ENCODE measurements at regions not wholly inside any gene's neighbourhood (a gene's known extent, or its start where the extent isn't known, plus 50 kb on each side); places are given as distances from the start of the nearest gene placed in this dataset.

- in situ Hi-C loops (cut with HindIII; ENCODE audit: low sequenced_read_pairs): loop anchor here (5.0 kb wide), 2 partner anchors 37 to 38 kb away; no protein-coding TSS in a partner anchor
These were observed 49.8 kb upstream of the SH3PXD2B start for GRCh38 chr5:172503925-172504700.
